HPDE6-E6E7 (cell line): ENCODE measurements at regions not wholly inside any gene's neighbourhood (a gene's known extent, or its start where the extent isn't known, plus 50 kb on each side); places are given as distances from the start of the nearest gene placed in this dataset.
"Not testable (repeated sequence)": the region's sequence is repeated elsewhere in the genome, so short reads cannot be mapped to it uniquely, and the experiment has no call there.

Experiments used
- DNase-seq: peaks from one replicate; pipeline ENCODE4 v3.0.0; 2011; ENCODE audit warnings: missing footprints; ENCODE audit errors: extremely low spot score

- no peak for DNase-seq
Measured at GRCh38 chr16:22678311-22678710, 135.7 kb upstream of the HS3ST2 start.

GRCh38 chr16:22681554-22682291, 132.2 kb upstream of the HS3ST2 start:
- no peak for DNase-seq

GRCh38 chr16:22683258-22683657, 130.7 kb upstream of the HS3ST2 start:
- DNase-seq, result no peak

- no peak for DNase-seq
Measured at GRCh38 chr16:22683730-22684573, 130.0 kb upstream of the HS3ST2 start.

- no peak for DNase-seq
Measured at GRCh38 chr16:22684574-22685458, 129.1 kb upstream of the HS3ST2 start.

GRCh38 chr16:22685459-22685830, 128.5 kb upstream of the HS3ST2 start:
- no peak for DNase-seq

- DNase-seq, result no peak
Measured at GRCh38 chr16:22687031-22687530, 126.9 kb upstream of the HS3ST2 start.

- no peak for DNase-seq
Measured at GRCh38 chr16:22688463-22688862, 125.5 kb upstream of the HS3ST2 start.

GRCh38 chr16:22688930-22689329, 125.0 kb upstream of the HS3ST2 start:
- no peak for DNase-seq

- DNase-seq, result no peak
Measured at GRCh38 chr16:22691335-22691734, 122.6 kb upstream of the HS3ST2 start.

GRCh38 chr16:22692034-22692433, 121.9 kb upstream of the HS3ST2 start:
- no peak for DNase-seq

GRCh38 chr16:22692916-22693637, 120.9 kb upstream of the HS3ST2 start:
- DNase-seq, result no peak

- no peak for DNase-seq
Measured at GRCh38 chr16:22693638-22694340, 120.2 kb upstream of the HS3ST2 start.

- no peak for DNase-seq
Measured at GRCh38 chr16:22694887-22695382, 119.0 kb upstream of the HS3ST2 start.

- not testable (repeated sequence) for DNase-seq
Measured at GRCh38 chr16:22695773-22696172, 118.2 kb upstream of the HS3ST2 start.

- no peak for DNase-seq
Measured at GRCh38 chr16:22699356-22699755, 114.6 kb upstream of the HS3ST2 start.

GRCh38 chr16:22705799-22706198, 108.2 kb upstream of the HS3ST2 start:
- no peak for DNase-seq

GRCh38 chr16:22710326-22710725, 103.6 kb upstream of the HS3ST2 start:
- no peak for DNase-seq

GRCh38 chr16:22711847-22712246, 102.1 kb upstream of the HS3ST2 start:
- no peak for DNase-seq

GRCh38 chr16:22712471-22712870, 101.5 kb upstream of the HS3ST2 start:
- no peak for DNase-seq
